ENCODE measurements at regions not wholly inside any gene's neighbourhood (a gene's known extent, or its start where the extent isn't known, plus 50 kb on each side); places are given as distances from the start of the nearest gene placed in this dataset.

GRCh38 chr10:6957851-6958250, 377.8 kb upstream of the PRKCQ start:
- ChIA-PET POLR2A (no interaction called here), CTCF (interaction anchor here (0.5 kb wide), 1 partner anchor 438 kb away, joined by 3 read pairs; no protein-coding TSS in a partner anchor)

GRCh38 chr10:6956562-6956961, 376.5 kb upstream of the PRKCQ start:
- DNase-seq (ENCODE audit: extremely low spot score) = no peak
- no peak for TF ChIP-seq HDGF (IDR thresholded peaks at IDR 0.05; ENCODE audit: borderline replicate concordance)
- no peak for TF ChIP-seq CTBP1 (IDR thresholded peaks at IDR 0.05; ENCODE audit: borderline replicate concordance)
- no peak for TF ChIP-seq ZNF384 (IDR thresholded peaks at IDR 0.05)
- no peak for TF ChIP-seq ARNT (IDR thresholded peaks at IDR 0.05)
- no peak for TF ChIP-seq NFRKB (IDR thresholded peaks at IDR 0.05)
- no peak for TF ChIP-seq LEF1 (IDR thresholded peaks at IDR 0.05; ENCODE audit: borderline replicate concordance)
- no peak for TF ChIP-seq SUZ12 (IDR thresholded peaks at IDR 0.05)
- TF ChIP-seq FOXM1 (IDR thresholded peaks at IDR 0.05; ENCODE audit: borderline replicate concordance) = no peak
- ChIA-PET CTCF (no interaction called here), POLR2A (no interaction called here)

More at GRCh38 chr10:6957851-6958250, 377.8 kb upstream of the PRKCQ start:
- no peak for TF ChIP-seq CTBP1 (IDR thresholded peaks at IDR 0.05; ENCODE audit: borderline replicate concordance)
- TF ChIP-seq PKNOX1 (IDR thresholded peaks at IDR 0.05) = no peak
- no peak for TF ChIP-seq NFRKB (IDR thresholded peaks at IDR 0.05)
- TF ChIP-seq FOXM1 (IDR thresholded peaks at IDR 0.05; ENCODE audit: borderline replicate concordance) = no peak
- TF ChIP-seq FOXA1 (IDR thresholded peaks at IDR 0.05) = no peak
- TF ChIP-seq SUZ12 (IDR thresholded peaks at IDR 0.05) = no peak
- no peak for TF ChIP-seq FOXK2 (IDR thresholded peaks at IDR 0.05)
- no peak for TF ChIP-seq BHLHE40 (IDR thresholded peaks at IDR 0.05; ENCODE audit: borderline replicate concordance)
- TF ChIP-seq LEF1 (IDR thresholded peaks at IDR 0.05; ENCODE audit: borderline replicate concordance) = no peak
- TF ChIP-seq ARNT (IDR thresholded peaks at IDR 0.05) = no peak
- TF ChIP-seq SP1 (IDR thresholded peaks at IDR 0.05) = no peak
- no peak for TF ChIP-seq L3MBTL2 (conservative IDR thresholded peaks at IDR 0.05)
- no peak for DNase-seq (ENCODE audit: extremely low spot score)

- ChIA-PET CTCF (no interaction called here), POLR2A (no interaction called here)
- no peak for DNase-seq (ENCODE audit: extremely low spot score)
- 0 out of 2 replicates have a peak, but pooled peaks have one; percentile 17 for TF ChIP-seq PKNOX1 (IDR thresholded peaks at IDR 0.05)
- no peak for TF ChIP-seq LEF1 (IDR thresholded peaks at IDR 0.05; ENCODE audit: borderline replicate concordance)
Observed at GRCh38 chr10:6953271-6953801, 373.3 kb upstream of the PRKCQ start.

GRCh38 chr10:6951732-6952131, 371.7 kb upstream of the PRKCQ start:
- POLR2A ChIA-PET = no interaction called here

GRCh38 chr10:6950133-6950532, 370.1 kb upstream of the PRKCQ start:
- no peak for DNase-seq (ENCODE audit: extremely low spot score)
- POLR2A ChIA-PET = no interaction called here
- no peak for TF ChIP-seq HDGF (IDR thresholded peaks at IDR 0.05; ENCODE audit: borderline replicate concordance)
- no peak for TF ChIP-seq CTBP1 (IDR thresholded peaks at IDR 0.05; ENCODE audit: borderline replicate concordance)
- no peak for TF ChIP-seq NFRKB (IDR thresholded peaks at IDR 0.05)
- no peak for TF ChIP-seq PKNOX1 (IDR thresholded peaks at IDR 0.05)
- TF ChIP-seq SP1 (IDR thresholded peaks at IDR 0.05) = no peak
- no peak for TF ChIP-seq TARDBP (IDR thresholded peaks at IDR 0.05)
- no peak for TF ChIP-seq ELF4 (IDR thresholded peaks at IDR 0.05)
- TF ChIP-seq BHLHE40 (IDR thresholded peaks at IDR 0.05; ENCODE audit: borderline replicate concordance) = no peak
- TF ChIP-seq L3MBTL2 (conservative IDR thresholded peaks at IDR 0.05) = no peak
- TF ChIP-seq FOXA1 (IDR thresholded peaks at IDR 0.05) = no peak
- CTCF ChIA-PET = no interaction called here

More at GRCh38 chr10:6951732-6952131, 371.7 kb upstream of the PRKCQ start:
- CTCF ChIA-PET = no interaction called here
- DNase-seq (ENCODE audit: extremely low spot score) = no peak
- TF ChIP-seq ARNT (IDR thresholded peaks at IDR 0.05) (no peak), ELF4 (IDR thresholded peaks at IDR 0.05) (no peak), PKNOX1 (IDR thresholded peaks at IDR 0.05) (0 out of 2 replicates have a peak, but pooled peaks have one; percentile 10), ZNF384 (IDR thresholded peaks at IDR 0.05) (no peak)

GRCh38 chr10:6944436-6944835, 364.4 kb upstream of the PRKCQ start:
- TF ChIP-seq SP1 (IDR thresholded peaks at IDR 0.05) (no peak), ZNF384 (IDR thresholded peaks at IDR 0.05) (no peak), NFRKB (IDR thresholded peaks at IDR 0.05) (no peak), FOXA1 (IDR thresholded peaks at IDR 0.05) (no peak), FOXK2 (IDR thresholded peaks at IDR 0.05) (no peak), ELF4 (IDR thresholded peaks at IDR 0.05) (no peak), ARNT (IDR thresholded peaks at IDR 0.05) (no peak), CTBP1 (IDR thresholded peaks at IDR 0.05; ENCODE audit: borderline replicate concordance) (no peak), HDGF (IDR thresholded peaks at IDR 0.05; ENCODE audit: borderline replicate concordance) (no peak), LEF1 (IDR thresholded peaks at IDR 0.05; ENCODE audit: borderline replicate concordance) (no peak)
- CTCF ChIA-PET = no interaction called here
- DNase-seq (ENCODE audit: extremely low spot score) = no peak
- POLR2A ChIA-PET = no interaction called here

All from HEK293T (cell line).